Neural cell (in vitro differentiated cells): ENCODE measurements at regions not wholly inside any gene's neighbourhood (a gene's known extent, or its start where the extent isn't known, plus 50 kb on each side); places are given as distances from the start of the nearest gene placed in this dataset.

ENCODE experiments used
- H2AFZ ChIP-seq: fragments of 200-600, 300-800 bp; sonication (generic), shearing (Covaris generic); 2 replicates; pipeline ENCODE4 v1.6.0; 2014; ENCODE audit warnings: low read depth, mild to moderate bottlenecking, antibody characterized with exemption, low read length, moderate library complexity
- H3F3A ChIP-seq: fragments of 200-600 bp; shearing (Covaris generic); 2 replicates; pipeline ENCODE4 v1.6.1; 2016; ENCODE audit warnings: mild to moderate bottlenecking, moderate library complexity, mixed read lengths, antibody characterized with exemption, low read length; ENCODE audit not compliant: insufficient read depth, poor library complexity, severe bottlenecking
- H3K27ac ChIP-seq: fragments of 200-600, 300-800 bp; sonication (generic), shearing (Covaris generic); 2 replicates; pipeline ENCODE4 v1.5.1; 2014; ENCODE audit warnings: mild to moderate bottlenecking, low read length, moderate library complexity
- H3K27me3 ChIP-seq: fragments of 300-800, 200-600 bp; sonication (generic), shearing (Covaris generic); 2 replicates; pipeline ENCODE4 v1.6.0; 2014; ENCODE audit warnings: mild to moderate bottlenecking, low read depth, low read length, moderate library complexity; ENCODE audit not compliant: insufficient read depth
- H3K36me3 ChIP-seq: fragments of 300-800, 200-600 bp; sonication (generic), shearing (Covaris generic); 2 replicates; pipeline ENCODE4 v1.5.1; 2014; ENCODE audit warnings: mild to moderate bottlenecking, antibody characterized with exemption, low read length, moderate library complexity; ENCODE audit not compliant: insufficient read depth
- H3K4me2 ChIP-seq: fragments of 300-800, 200-600 bp; sonication (generic), shearing (Covaris generic); 2 replicates; pipeline ENCODE4 v1.6.0; 2014; ENCODE audit warnings: mild to moderate bottlenecking, low read length
- H3K4me3 ChIP-seq: fragments of 300-800, 200-600 bp; sonication (generic), shearing (Covaris generic); 2 replicates; pipeline ENCODE4 v1.5.1; 2014; ENCODE audit warnings: mild to moderate bottlenecking, low read length, moderate library complexity
- H3K79me2 ChIP-seq: fragments of 200-600 bp; shearing (Covaris generic); replicated peaks from 2 replicates; pipeline ENCODE4 v1.6.0; 2014; ENCODE audit warnings: mild to moderate bottlenecking, low read length, moderate library complexity; ENCODE audit not compliant: insufficient read depth
- H3K9ac ChIP-seq: fragments of 300-800, 200-600 bp; sonication (generic), shearing (Covaris generic); 2 replicates; pipeline ENCODE4 v1.6.1; 2016; ENCODE audit warnings: mild to moderate bottlenecking, low read length, mixed read lengths
- H3K9me2 ChIP-seq: fragments of 200-600 bp; shearing (Covaris generic); 2 replicates; pipeline ENCODE4 v1.6.1; 2016; ENCODE audit warnings: mild to moderate bottlenecking, low read length, mixed read lengths; ENCODE audit not compliant: insufficient read depth
- H3K9me3 ChIP-seq: fragments of 200-600, 300-800 bp; sonication (generic), shearing (Covaris generic); 2 replicates; pipeline ENCODE4 v1.6.1; 2016; ENCODE audit warnings: mild to moderate bottlenecking, mixed run types, low read length, moderate library complexity, mixed read lengths
- H4K20me1 ChIP-seq: fragments of 200-600 bp; shearing (Covaris generic); 2 replicates; pipeline ENCODE4 v1.6.1; 2016; ENCODE audit warnings: mild to moderate bottlenecking, mixed run types; ENCODE audit not compliant: insufficient read depth
- EP300 ChIP-seq: fragments of 450-650 bp; conservative IDR thresholded peaks from 2 replicates; pipeline ENCODE4 v1.6.1; 2014; ENCODE audit warnings: antibody characterized with exemption, mild to moderate bottlenecking, moderate library complexity; ENCODE audit not compliant: poor library complexity, severe bottlenecking
- EZH2 ChIP-seq: fragments of 200-600, 300-800 bp; shearing (Covaris generic), sonication (generic); IDR thresholded peaks from 2 replicates; pipeline ENCODE4 v1.6.1; 2014; ENCODE audit warnings: antibody characterized with exemption, low read length, borderline replicate concordance, mild to moderate bottlenecking; ENCODE audit not compliant: insufficient read depth, poor library complexity, severe bottlenecking
- MXI1 ChIP-seq: fragments of 450-650 bp; conservative IDR thresholded peaks from 2 replicates; pipeline ENCODE4 v1.6.1; 2014; ENCODE audit warnings: antibody characterized with exemption, mild to moderate bottlenecking; ENCODE audit not compliant: poor library complexity, severe bottlenecking
- POLR2AphosphoS5 ChIP-seq: IDR thresholded peaks from 2 replicates; pipeline ENCODE4 v1.6.1; 2012
- RAD21 ChIP-seq: fragments of 450-650 bp; conservative IDR thresholded peaks from 2 replicates; pipeline ENCODE4 v1.6.1; 2014; ENCODE audit warnings: antibody characterized with exemption, mild to moderate bottlenecking, moderate library complexity
- SMC3 ChIP-seq: fragments of 450-650 bp; conservative IDR thresholded peaks from 2 replicates; pipeline ENCODE4 v1.6.1; 2014; ENCODE audit warnings: antibody characterized with exemption, mild to moderate bottlenecking, moderate library complexity; ENCODE audit not compliant: poor library complexity
- TAF1 ChIP-seq: IDR thresholded peaks from 2 replicates; pipeline ENCODE4 v1.6.1; 2012; ENCODE audit warnings: low read depth
- TF ChIP-seq, protein P1 (sequence below): fragments of 450-650 bp; IDR thresholded peaks from 2 replicates; pipeline ENCODE4 v1.5.1; 2014; ENCODE audit warnings: antibody characterized with exemption, mild to moderate bottlenecking, moderate library complexity; ENCODE audit not compliant: poor library complexity, severe bottlenecking
- TF ChIP-seq, protein P2 (sequence below): IDR thresholded peaks from 2 replicates; pipeline ENCODE4 v1.6.1; 2012; ENCODE audit warnings: borderline replicate concordance

DNA sequence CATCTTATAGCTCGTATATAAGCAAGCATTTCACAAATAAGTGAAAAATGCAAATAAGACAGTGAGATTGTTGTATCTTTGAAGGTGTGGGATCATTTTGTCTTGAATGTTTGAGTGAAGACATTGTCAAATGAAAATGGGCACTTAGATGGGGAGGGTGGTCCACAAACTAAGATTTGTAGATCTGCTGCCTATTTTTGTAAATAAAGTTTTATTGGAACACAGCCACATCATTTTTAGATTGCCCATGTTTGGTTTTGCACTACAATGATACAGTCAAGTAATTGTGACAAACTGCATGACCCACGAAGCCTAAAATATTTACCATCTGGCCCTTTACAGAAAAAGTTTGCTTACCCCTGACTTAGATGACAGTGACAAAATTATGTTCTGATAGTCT is 156.7 kb downstream of the PAH start:
- H4K20me1 ChIP-seq = no peaks in the 10 kb centered on the region

DNA sequence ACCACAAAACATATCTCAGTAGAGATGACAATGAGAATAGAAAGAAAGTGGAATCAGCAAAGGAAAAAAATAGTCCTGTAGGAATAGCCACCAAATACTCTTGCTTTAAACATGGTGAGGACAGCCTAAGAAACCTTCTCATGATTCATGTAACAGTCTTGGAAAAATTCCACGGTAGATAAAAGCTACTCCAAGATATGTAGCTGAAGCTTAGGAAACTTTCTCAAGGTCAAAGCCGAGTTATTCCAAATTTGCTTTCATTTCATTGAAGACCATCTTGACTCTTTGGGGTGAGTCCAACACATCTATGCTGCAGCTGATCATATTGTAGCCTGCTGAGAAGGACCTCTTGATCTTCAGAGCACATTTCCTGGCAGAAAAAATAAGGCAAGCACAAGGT is 157.6 kb downstream of the PAH start:
- H2AFZ ChIP-seq = no peak overlapping the region
- no peak overlapping the region for H3K4me3 ChIP-seq
- no peaks in the 10 kb centered on the region for H3K9me3 ChIP-seq
- no peaks in the 10 kb centered on the region for H4K20me1 ChIP-seq
- no peak overlapping the region for H3K27ac ChIP-seq
- TF ChIP-seq RAD21 (no peak), POLR2AphosphoS5 (no peak), TAF1 (no peak), EP300 (no peak), EZH2 (no peak), SMC3 (no peak), MXI1 (no peak)
- TF ChIP-seq, protein P1, sequence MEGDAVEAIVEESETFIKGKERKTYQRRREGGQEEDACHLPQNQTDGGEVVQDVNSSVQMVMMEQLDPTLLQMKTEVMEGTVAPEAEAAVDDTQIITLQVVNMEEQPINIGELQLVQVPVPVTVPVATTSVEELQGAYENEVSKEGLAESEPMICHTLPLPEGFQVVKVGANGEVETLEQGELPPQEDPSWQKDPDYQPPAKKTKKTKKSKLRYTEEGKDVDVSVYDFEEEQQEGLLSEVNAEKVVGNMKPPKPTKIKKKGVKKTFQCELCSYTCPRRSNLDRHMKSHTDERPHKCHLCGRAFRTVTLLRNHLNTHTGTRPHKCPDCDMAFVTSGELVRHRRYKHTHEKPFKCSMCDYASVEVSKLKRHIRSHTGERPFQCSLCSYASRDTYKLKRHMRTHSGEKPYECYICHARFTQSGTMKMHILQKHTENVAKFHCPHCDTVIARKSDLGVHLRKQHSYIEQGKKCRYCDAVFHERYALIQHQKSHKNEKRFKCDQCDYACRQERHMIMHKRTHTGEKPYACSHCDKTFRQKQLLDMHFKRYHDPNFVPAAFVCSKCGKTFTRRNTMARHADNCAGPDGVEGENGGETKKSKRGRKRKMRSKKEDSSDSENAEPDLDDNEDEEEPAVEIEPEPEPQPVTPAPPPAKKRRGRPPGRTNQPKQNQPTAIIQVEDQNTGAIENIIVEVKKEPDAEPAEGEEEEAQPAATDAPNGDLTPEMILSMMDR = no peak
- TF ChIP-seq, protein P2, sequence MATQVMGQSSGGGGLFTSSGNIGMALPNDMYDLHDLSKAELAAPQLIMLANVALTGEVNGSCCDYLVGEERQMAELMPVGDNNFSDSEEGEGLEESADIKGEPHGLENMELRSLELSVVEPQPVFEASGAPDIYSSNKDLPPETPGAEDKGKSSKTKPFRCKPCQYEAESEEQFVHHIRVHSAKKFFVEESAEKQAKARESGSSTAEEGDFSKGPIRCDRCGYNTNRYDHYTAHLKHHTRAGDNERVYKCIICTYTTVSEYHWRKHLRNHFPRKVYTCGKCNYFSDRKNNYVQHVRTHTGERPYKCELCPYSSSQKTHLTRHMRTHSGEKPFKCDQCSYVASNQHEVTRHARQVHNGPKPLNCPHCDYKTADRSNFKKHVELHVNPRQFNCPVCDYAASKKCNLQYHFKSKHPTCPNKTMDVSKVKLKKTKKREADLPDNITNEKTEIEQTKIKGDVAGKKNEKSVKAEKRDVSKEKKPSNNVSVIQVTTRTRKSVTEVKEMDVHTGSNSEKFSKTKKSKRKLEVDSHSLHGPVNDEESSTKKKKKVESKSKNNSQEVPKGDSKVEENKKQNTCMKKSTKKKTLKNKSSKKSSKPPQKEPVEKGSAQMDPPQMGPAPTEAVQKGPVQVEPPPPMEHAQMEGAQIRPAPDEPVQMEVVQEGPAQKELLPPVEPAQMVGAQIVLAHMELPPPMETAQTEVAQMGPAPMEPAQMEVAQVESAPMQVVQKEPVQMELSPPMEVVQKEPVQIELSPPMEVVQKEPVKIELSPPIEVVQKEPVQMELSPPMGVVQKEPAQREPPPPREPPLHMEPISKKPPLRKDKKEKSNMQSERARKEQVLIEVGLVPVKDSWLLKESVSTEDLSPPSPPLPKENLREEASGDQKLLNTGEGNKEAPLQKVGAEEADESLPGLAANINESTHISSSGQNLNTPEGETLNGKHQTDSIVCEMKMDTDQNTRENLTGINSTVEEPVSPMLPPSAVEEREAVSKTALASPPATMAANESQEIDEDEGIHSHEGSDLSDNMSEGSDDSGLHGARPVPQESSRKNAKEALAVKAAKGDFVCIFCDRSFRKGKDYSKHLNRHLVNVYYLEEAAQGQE = no peak
- no peak overlapping the region for H3K4me2 ChIP-seq
- H3K79me2 ChIP-seq = no peaks in the 10 kb centered on the region
- no peaks in the 10 kb centered on the region for H3K36me3 ChIP-seq
- H3K27me3 ChIP-seq = no peaks in the 10 kb centered on the region
- no peaks in the 10 kb centered on the region for H3K9me2 ChIP-seq
- no peak overlapping the region for H3K9ac ChIP-seq
- H3F3A ChIP-seq = no peaks in the 10 kb centered on the region

More for the DNA sequence above, 156.7 kb downstream of the PAH start:
- no peak overlapping the region for H3K4me2 ChIP-seq
- H3K9me2 ChIP-seq = no peaks in the 10 kb centered on the region
- H3K9ac ChIP-seq = no peak overlapping the region
- no peaks in the 10 kb centered on the region for H3F3A ChIP-seq
- no peak overlapping the region for H3K27ac ChIP-seq
- H3K36me3 ChIP-seq = no peaks in the 10 kb centered on the region
- no peak overlapping the region for H2AFZ ChIP-seq
- no peaks in the 10 kb centered on the region for H3K9me3 ChIP-seq
- no peaks in the 10 kb centered on the region for H3K79me2 ChIP-seq
- no peaks in the 10 kb centered on the region for H3K27me3 ChIP-seq
- no peak overlapping the region for H3K4me3 ChIP-seq
- no peak for TF ChIP-seq TAF1
- TF ChIP-seq SMC3 = no peak
- TF ChIP-seq, protein P1 = no peak
- no peak for TF ChIP-seq EZH2
- no peak for TF ChIP-seq POLR2AphosphoS5
- TF ChIP-seq RAD21 = no peak
- TF ChIP-seq EP300 = no peak
- no peak for TF ChIP-seq MXI1
- TF ChIP-seq, protein P2 = no peak
